ENCODE measurements at regions not wholly inside any gene's neighbourhood (a gene's known extent, or its start where the extent isn't known, plus 50 kb on each side); places are given as distances from the start of the nearest gene placed in this dataset.

GRCh38 chr6:140185991-140186390 is 811.5 kb upstream of the CITED2 start:
- DNase-seq = no peak
- no peaks in the 10 kb centered on the region for H4K20me1 ChIP-seq (ENCODE audit: insufficient read depth, low read length)
- no peak overlapping the region for H3K27ac ChIP-seq (ENCODE audit: low read length)
- TF ChIP-seq EZH2 (optimal IDR thresholded peaks at IDR 0.05; ENCODE audit: low read depth, low read length) (no peak), CTCF (IDR thresholded peaks at IDR 0.05; ENCODE audit: low read length) (no peak), EZH2phosphoT487 (IDR thresholded peaks at IDR 0.05; ENCODE audit: low read length) (no peak)
- H3K36me3 ChIP-seq (replicated peaks; ENCODE audit: insufficient read depth, low read length) = no peaks in the 10 kb centered on the region
- no peaks in the 10 kb centered on the region for H3F3A ChIP-seq (ENCODE audit: insufficient read depth, low read length)
- H3K9me2 ChIP-seq (replicated peaks; ENCODE audit: insufficient read depth, low read length) = no peaks in the 10 kb centered on the region
- H3K4me1 ChIP-seq (ENCODE audit: low read length) = no peaks in the 10 kb centered on the region
- H3K9ac ChIP-seq (ENCODE audit: low read length) = no peak overlapping the region
- H2AFZ ChIP-seq (ENCODE audit: low read length) = no peak overlapping the region
- H3K79me2 ChIP-seq (ENCODE audit: low read length) = no peaks in the 10 kb centered on the region
- H3K4me2 ChIP-seq (ENCODE audit: low read depth, low read length) = no peak overlapping the region
- H3K9me3 ChIP-seq (replicated peaks; ENCODE audit: insufficient read depth, low read length) = no peaks in the 10 kb centered on the region
- no peaks in the 10 kb centered on the region for H3K27me3 ChIP-seq (replicated peaks; ENCODE audit: insufficient read depth, low read length)
- no peak overlapping the region for H3K4me3 ChIP-seq (ENCODE audit: low read length)

GRCh38 chr6:140183881-140184280 is 809.4 kb upstream of the CITED2 start:
- no peaks in the 10 kb centered on the region for H3K9me3 ChIP-seq (replicated peaks; ENCODE audit: insufficient read depth, low read length)
- no peak overlapping the region for H3K4me3 ChIP-seq (ENCODE audit: low read length)
- no peak for TF ChIP-seq EZH2 (optimal IDR thresholded peaks at IDR 0.05; ENCODE audit: low read depth, low read length)
- TF ChIP-seq EZH2phosphoT487 (IDR thresholded peaks at IDR 0.05; ENCODE audit: low read length) = no peak
- no peak for TF ChIP-seq CTCF (IDR thresholded peaks at IDR 0.05; ENCODE audit: low read length)
- H3K9ac ChIP-seq (ENCODE audit: low read length) = no peak overlapping the region
- no peaks in the 10 kb centered on the region for H3K27me3 ChIP-seq (replicated peaks; ENCODE audit: insufficient read depth, low read length)
- H3K79me2 ChIP-seq (ENCODE audit: low read length) = no peaks in the 10 kb centered on the region
- H2AFZ ChIP-seq (ENCODE audit: low read length) = no peak overlapping the region
- no peaks in the 10 kb centered on the region for H3F3A ChIP-seq (ENCODE audit: insufficient read depth, low read length)
- DNase-seq = no peak
- H3K27ac ChIP-seq (ENCODE audit: low read length) = no peak overlapping the region
- H3K4me2 ChIP-seq (ENCODE audit: low read depth, low read length) = no peak overlapping the region
- H3K4me1 ChIP-seq (ENCODE audit: low read length) = no peaks in the 10 kb centered on the region
- H3K36me3 ChIP-seq (replicated peaks; ENCODE audit: insufficient read depth, low read length) = no peaks in the 10 kb centered on the region
- no peaks in the 10 kb centered on the region for H4K20me1 ChIP-seq (ENCODE audit: insufficient read depth, low read length)
- H3K9me2 ChIP-seq (replicated peaks; ENCODE audit: insufficient read depth, low read length) = no peaks in the 10 kb centered on the region

GRCh38 chr6:140182821-140183220 is 808.4 kb upstream of the CITED2 start:
- Histone ChIP-seq H3K27ac (ENCODE audit: low read length) (no peak overlapping the region), H3K79me2 (ENCODE audit: low read length) (no peaks in the 10 kb centered on the region), H3K4me1 (ENCODE audit: low read length) (no peaks in the 10 kb centered on the region), H3K36me3 (replicated peaks; ENCODE audit: insufficient read depth, low read length) (no peaks in the 10 kb centered on the region), H3K9me3 (replicated peaks; ENCODE audit: insufficient read depth, low read length) (no peaks in the 10 kb centered on the region), H3K4me2 (ENCODE audit: low read depth, low read length) (no peak overlapping the region), H3F3A (ENCODE audit: insufficient read depth, low read length) (no peaks in the 10 kb centered on the region), H3K27me3 (replicated peaks; ENCODE audit: insufficient read depth, low read length) (no peaks in the 10 kb centered on the region), H3K9ac (ENCODE audit: low read length) (no peak overlapping the region), H3K4me3 (ENCODE audit: low read length) (no peak overlapping the region), H4K20me1 (ENCODE audit: insufficient read depth, low read length) (no peaks in the 10 kb centered on the region), H3K9me2 (replicated peaks; ENCODE audit: insufficient read depth, low read length) (no peaks in the 10 kb centered on the region), H2AFZ (ENCODE audit: low read length) (no peak overlapping the region)
- no peak for TF ChIP-seq CTCF (IDR thresholded peaks at IDR 0.05; ENCODE audit: low read length)
- no peak for TF ChIP-seq EZH2 (optimal IDR thresholded peaks at IDR 0.05; ENCODE audit: low read depth, low read length)
- no peak for TF ChIP-seq EZH2phosphoT487 (IDR thresholded peaks at IDR 0.05; ENCODE audit: low read length)
- no peak for DNase-seq
